GM08714 (cell line): ENCODE measurements at regions not wholly inside any gene's neighbourhood (a gene's known extent, or its start where the extent isn't known, plus 50 kb on each side); places are given as distances from the start of the nearest gene placed in this dataset.

Source experiments
- H3K4me3 ChIP-seq: fragments of 200-500 bp; sonication (Bioruptor generic); 2 replicates; pipeline ENCODE4 v1.5.1; 2014; ENCODE audit warnings: mild to moderate bottlenecking, low read length, inconsistent platforms
- ZNF274 ChIP-seq: IDR thresholded peaks from 2 replicates; pipeline ENCODE4 v1.6.1; 2012; ENCODE audit warnings: mild to moderate bottlenecking, low read depth, low read length

DNA sequence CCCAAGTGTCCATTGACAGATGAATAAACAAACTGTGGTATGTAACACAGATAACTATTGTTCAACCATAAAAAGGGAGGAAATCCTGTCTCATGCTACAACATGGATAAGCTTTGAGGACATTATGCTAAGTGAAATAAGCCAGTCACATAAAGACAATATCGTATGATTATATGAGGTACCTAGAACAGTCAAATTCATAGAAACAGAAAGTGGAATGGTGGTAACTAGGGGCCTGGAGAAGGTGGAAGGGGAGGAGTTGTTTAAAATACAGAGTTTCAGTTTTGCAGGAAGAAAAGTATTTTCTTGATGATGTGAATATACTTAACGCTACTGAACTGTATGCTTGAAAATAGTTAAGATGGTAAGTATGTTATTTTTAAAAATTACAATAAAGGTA, 304.6 kb upstream of the CXCR4 start:
- no peak for TF ChIP-seq ZNF274
- no peak overlapping the region for H3K4me3 ChIP-seq

DNA sequence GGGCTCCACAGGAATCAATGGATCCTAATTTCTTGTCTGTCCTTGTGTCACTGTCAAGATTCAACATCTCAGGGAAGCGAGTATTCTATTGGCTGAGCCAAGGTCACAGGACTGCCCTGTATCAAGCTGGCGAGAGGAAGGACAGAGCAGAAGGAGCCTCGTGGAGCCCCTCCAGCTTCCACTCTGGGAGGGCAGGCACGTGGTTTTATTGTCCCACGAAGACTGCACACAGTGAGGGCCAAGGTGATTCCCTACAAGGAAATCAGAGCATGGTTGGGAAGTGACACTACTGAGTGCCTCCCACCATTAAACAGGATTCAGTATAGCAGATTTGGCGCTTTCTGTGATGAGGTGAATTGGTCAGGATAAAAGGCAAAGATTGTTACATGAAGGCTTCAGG, 302.4 kb upstream of the CXCR4 start:
- TF ChIP-seq ZNF274, result no peak
- H3K4me3 ChIP-seq, result no peak overlapping the region

DNA sequence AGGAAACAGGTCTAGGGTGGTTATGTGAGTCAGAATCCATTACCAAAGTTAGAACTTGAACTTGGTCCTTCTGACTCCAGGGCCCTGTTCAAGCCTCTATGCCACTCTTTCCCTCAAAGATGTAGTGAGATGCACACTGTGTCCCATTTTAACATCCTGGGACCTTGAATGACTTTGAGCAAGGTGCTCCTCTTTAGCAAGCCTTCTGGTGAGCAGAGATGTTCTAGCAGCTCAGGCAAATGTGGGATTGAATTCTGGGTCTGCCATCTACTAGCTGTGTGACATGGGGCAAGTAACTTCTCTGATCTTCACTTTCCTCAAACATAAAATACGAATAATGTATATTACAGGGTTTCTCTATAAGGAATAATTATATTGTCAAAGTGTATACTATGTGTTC, 294.0 kb upstream of the CXCR4 start:
- no peak overlapping the region for H3K4me3 ChIP-seq
- no peak for TF ChIP-seq ZNF274

DNA sequence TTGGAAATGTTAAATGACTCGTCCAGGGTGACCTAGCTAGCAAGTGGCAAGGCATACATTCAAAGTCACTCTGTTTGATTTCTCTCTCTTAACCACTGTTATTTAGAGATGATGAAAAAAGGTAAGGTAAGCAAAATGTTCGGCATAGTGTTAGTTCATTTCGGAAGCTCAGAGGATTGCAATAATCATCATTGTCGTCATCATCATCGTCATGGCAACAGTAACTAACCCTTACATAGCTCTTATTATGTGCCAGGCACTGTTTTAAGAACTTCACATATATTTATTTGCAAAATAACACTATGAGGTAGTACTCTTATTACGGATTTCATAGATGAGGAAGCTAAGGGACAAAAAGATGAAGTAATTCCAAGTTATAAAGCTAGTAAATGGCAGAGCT, 292.7 kb upstream of the CXCR4 start:
- no peak overlapping the region for H3K4me3 ChIP-seq
- TF ChIP-seq ZNF274, result no peak

DNA sequence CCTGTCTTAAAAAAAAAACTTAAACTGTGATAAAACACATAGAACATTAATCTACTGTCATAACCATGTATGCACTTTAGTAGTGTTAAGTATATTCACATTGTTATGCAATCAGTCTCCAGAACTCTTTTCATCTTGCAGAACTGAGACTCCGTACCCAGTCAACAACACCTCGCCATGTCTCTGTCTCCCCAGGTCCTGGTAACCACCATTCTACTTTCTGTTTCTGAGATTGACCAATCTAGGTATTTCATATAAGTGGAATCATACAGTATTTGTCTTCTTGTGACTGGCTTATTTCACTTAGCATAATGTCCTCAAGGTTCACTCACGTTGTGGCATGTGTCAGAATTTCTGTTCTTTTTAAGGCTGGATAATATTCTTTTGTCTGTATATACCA, 290.8 kb upstream of the CXCR4 start:
- no peak overlapping the region for H3K4me3 ChIP-seq
- TF ChIP-seq ZNF274, result no peak

DNA sequence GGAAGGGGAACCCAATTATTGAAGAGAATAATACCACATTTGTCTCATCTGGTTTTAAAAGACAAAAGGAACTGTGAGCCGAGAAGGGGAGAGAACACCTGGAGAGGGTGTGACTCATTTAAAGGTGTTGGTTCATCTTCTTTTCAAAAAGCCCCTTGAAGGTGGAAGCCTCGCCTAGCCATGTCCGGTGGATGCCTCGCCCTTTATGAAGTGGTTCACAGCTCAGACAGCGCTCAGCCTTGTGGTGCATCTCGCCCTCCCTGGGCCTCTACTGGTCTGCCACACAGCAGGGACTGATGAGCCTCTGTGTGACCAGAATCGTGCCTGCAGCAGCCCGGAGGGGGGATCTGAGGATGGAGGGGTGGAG, 290.0 kb upstream of the CXCR4 start:
- no peak for TF ChIP-seq ZNF274
- no peak overlapping the region for H3K4me3 ChIP-seq

DNA sequence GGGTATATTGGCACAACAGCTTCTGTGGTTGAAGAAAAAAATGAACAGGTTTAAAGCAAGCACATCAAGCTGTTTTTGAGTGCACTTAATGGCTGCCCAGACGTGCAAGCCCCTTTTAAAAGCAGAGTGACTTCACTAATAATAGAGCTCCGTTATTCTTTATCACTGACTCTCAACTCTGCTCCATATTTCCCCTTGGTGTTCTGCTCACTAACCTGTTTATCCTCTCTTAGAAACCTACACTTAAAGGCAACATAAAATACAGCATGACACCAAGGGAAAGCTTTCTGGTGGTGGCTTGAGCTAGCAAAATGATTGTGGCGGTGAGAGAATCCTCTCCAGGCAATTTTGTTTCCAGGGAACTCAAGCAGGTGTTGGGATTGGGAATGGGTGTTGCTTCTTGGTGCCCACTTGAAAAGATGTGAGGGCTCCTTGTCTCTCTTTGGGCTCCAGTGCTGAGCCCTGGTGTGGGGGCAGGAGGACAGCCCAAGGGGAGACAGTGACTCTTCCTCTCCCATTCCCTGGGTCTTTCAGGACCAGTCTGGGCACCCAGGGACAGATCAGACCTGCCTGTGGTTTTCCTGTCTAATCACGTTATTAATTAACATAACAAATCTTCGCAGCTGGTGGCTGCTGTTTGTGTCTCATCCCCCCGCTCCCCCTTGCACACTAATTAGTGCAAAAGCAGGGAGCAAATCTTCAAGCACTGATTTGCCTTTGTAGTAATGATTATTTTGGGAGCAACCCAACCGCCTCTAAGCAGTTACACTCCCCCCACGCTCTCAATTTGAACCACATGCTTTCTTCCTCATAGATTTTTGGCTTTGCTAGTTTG, 289.4 kb upstream of the CXCR4 start:
- H3K4me3 ChIP-seq, result no peak overlapping the region
- TF ChIP-seq ZNF274, result no peak

DNA sequence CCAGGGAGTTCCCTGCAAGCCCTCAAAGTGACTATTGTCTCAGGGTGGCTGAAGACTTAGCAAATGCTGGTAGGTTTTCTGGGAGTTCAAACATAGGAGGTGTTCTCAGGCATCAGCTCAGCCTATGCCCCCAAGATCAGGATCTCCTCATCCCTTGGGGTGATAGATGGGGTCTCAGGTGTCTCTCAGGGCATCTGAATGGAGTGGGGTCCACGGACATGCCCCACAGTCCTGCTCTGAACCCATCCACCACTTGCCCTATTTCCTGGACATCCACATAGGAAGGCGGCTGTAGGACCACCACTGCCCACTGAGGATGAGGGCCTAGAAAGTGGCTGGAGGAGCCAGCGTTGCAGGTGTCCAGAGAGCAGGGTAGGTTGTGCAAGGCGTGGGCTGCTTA, 287.0 kb upstream of the CXCR4 start:
- no peak overlapping the region for H3K4me3 ChIP-seq
- TF ChIP-seq ZNF274, result no peak

DNA sequence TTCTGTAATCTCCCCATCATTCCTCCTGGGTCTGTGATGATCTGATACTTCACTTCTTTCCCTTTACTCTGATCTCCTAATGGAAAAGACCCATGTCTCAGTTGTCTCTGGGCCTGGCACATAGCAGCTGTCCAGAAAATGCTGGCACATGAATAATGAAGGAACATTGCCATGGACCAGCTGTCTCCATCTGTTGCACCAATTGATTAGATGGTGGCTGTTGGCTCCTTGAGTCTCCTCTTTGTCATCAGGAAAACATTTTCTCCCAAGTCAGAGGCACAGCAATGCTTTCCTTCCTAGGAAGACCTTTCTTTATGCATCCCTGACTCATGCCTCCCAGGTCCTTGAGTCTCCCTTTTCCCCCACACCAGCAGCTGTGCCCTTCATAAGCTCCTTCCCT, 286.2 kb upstream of the CXCR4 start:
- no peak for TF ChIP-seq ZNF274
- no peak overlapping the region for H3K4me3 ChIP-seq

DNA sequence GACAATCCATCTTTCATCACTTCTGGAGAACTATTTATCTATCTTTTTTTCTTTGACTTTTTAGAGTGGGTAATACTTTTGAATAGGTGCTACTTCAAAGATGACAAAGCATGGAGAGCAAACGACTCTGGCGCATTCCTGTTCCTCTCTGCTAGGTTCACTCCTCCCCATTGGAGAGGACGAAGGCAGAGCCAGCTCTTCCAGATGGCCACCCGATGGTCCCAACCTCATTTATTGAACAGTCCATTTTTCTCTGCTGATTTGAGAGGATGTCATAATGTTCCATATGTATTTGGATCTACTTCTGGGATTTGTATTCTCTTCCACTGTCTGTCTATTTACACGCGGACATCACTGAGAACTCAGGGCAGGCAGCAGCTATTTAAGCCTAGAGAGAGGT, 284.3 kb upstream of the CXCR4 start:
- no peak overlapping the region for H3K4me3 ChIP-seq
- no peak for TF ChIP-seq ZNF274

DNA sequence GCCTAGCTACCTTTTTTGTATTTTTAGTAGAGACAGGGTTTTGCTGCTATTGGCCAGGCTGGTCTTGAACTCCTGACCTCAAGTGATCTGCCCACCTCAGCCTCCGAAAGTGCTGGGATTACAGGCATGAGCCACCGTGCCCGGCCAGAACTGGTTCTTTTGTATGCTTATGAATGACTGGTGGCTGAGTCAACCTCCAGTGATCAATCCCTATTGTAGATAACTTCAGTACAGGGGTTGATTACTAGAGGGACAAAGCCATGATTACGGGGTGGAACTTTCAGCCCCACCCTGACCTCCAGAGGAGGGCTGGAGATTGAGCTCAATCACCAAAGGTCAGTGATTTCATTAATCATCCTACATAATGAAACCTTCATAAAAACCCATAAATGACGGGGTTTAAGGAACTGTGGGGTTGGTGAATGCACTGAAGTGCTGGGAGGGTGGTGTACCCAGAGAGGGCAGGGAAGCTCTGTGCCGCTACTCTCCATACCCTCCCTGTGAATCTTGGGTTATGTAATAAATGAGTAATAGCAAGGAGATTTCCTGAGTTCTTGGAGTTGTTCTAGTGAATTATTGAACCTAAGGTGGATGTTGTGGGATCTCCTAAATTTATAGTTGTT, 281.8 kb upstream of the CXCR4 start:
- H3K4me3 ChIP-seq, result no peak overlapping the region
- TF ChIP-seq ZNF274, result no peak

DNA sequence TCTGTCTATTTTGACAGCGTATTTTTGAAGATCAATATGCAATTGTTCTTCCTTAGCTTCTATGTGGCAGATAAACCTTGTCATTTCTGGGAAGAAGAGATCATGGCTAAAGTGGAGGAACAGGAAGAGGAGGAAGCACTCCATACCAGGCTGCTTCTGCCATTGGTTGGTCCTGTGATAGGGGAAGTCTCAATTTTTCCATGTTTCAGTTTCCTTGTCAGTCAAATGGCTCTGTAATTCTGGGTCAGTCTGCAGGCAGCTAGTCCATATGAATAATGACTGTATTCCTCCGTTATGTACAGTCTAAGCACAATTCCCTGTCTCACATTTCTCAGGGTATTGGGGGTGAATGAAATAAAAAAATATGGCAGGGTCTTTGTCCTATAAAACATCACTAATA, 277.6 kb upstream of the CXCR4 start:
- no peak overlapping the region for H3K4me3 ChIP-seq
- TF ChIP-seq ZNF274, result no peak

DNA sequence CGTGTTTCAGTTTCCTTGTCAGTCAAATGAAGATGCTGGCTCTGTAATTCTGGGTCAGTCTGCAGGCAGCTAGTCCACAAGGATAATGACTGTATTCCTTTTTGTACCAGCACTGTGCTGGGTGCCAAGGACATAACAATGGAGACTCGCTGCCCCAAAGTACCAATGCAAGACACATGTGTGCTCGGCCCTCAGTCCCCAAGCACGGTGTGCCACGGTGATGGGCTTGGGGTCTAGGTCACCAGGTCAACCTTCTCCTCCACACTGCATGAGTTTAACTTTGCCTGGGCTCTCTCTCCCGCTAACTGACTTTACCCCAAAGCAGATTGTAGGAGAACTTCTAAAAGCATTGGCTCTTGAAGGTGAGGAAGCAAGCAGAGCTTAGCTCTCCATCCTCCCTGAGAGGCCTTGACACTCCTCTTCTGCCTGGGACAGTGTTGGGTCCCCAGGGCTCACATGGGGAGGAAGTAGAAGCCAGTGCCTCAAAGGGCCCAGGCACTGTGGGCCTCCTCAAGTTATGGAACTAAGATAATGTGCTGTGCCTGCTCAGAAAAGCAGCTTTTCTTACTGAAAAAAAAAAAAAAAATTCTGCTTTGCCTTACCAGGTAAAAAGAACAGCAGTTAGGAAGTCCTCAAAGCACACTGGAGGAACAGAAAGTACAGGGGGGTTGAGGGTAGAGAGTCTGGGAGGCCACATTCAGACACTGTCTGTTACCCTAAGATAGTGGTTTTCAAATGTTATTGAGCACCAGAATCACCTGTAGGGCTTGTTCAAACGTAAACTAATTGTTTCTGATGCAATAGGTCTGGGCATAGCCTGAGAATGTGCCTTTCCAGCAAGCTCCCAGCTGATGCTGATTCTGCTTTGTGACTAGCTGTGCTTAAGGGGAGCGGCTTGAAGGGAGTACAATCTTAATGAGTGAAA, 276.4 kb upstream of the CXCR4 start:
- no peak overlapping the region for H3K4me3 ChIP-seq
- TF ChIP-seq ZNF274, result no peak

DNA sequence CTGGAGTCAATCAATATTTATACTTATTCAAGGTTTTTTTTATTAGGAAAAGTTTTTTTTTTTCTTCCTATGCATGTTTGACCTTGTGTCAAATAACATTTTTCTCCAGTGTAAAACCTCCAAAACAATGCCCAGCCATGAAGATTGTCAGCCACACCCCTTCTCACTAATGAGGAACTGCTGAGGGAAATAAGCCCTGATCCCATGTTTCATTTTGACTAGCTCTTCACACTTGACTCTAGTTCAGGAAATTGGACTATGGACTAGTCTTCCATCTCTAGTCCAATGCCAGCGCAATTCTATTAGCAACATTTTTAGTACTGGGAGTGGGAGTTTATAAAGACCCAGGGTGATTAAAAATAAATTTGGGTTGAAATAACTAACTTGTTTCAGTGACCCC, 275.6 kb upstream of the CXCR4 start:
- no peak overlapping the region for H3K4me3 ChIP-seq
- TF ChIP-seq ZNF274, result no peak

DNA sequence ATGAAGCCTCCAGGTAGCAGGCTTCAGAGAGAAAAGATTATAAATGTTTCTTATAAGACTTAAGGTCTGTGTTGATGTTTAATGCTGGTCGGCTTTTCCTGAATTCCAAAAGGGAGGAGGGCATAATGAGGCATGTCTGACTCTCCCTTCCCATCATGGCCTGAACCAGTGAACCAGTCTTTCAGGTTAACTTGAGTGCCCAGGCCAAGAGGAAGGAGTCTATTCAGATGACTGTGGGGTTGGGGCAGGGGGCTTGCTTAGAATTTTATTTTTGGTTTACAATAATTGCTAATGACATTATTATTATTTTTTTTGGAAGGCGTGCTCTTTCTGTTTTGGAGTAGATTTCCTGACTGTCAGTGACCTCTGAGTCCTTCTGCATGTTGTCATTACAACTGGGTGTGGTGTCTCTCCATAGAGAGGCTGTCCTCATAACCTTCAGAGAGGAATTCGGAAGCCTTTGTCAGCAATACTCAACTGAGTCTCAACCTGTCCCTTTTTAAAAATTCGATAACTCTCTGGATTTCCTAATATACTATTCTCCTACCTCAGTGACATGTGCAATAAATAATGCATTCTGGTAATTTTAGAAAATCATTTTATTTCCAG, 275.1 kb upstream of the CXCR4 start:
- no peak overlapping the region for H3K4me3 ChIP-seq
- TF ChIP-seq ZNF274, result no peak
